Endodermal cell (in vitro differentiated cells): ENCODE measurements at regions not wholly inside any gene's neighbourhood (a gene's known extent, or its start where the extent isn't known, plus 50 kb on each side); places are given as distances from the start of the nearest gene placed in this dataset.

Source experiments
- DNase-seq: peaks from one replicate; pipeline ENCODE4 v3.0.0-alpha.2; 2017
- H3K27ac ChIP-seq: 2 replicates; pipeline ENCODE4 v1.5.1; 2013; ENCODE audit warnings: mild to moderate bottlenecking, low read depth, low read length, moderate library complexity
- H3K27me3 ChIP-seq: 2 replicates; pipeline ENCODE4 v1.6.1; 2013; ENCODE audit warnings: mild to moderate bottlenecking, low read length, moderate library complexity; ENCODE audit not compliant: insufficient read depth, control insufficient read depth, poor library complexity, severe bottlenecking
- H3K36me3 ChIP-seq: 2 replicates; pipeline ENCODE4 v1.7.0; 2013; ENCODE audit warnings: mild to moderate bottlenecking, low read length, moderate library complexity; ENCODE audit not compliant: control insufficient read depth, insufficient read depth
- H3K4me1 ChIP-seq: one replicate; pipeline ENCODE4 v1.7.0; 2013; ENCODE audit warnings: low read length; ENCODE audit not compliant: control insufficient read depth, insufficient read depth
- H3K4me3 ChIP-seq: 2 replicates; pipeline ENCODE4 v1.5.1; 2013; ENCODE audit warnings: mild to moderate bottlenecking, low read length, moderate library complexity
- H3K9ac ChIP-seq: 2 replicates; pipeline ENCODE4 v1.6.1; 2013; ENCODE audit warnings: mild to moderate bottlenecking, low read length, moderate library complexity; ENCODE audit not compliant: poor library complexity, severe bottlenecking; ENCODE audit errors: extremely low read depth
- H3K9me3 ChIP-seq: 2 replicates; pipeline ENCODE4 v1.6.1; 2013; ENCODE audit warnings: mild to moderate bottlenecking, low read length, moderate library complexity; ENCODE audit not compliant: control insufficient read depth
- H3K27ac Mint-ChIP-seq: 2 replicates; pipeline ENCODE4 v1.8.0; 2020; ENCODE audit warnings: mixed read lengths
- H3K27me3 Mint-ChIP-seq: 2 replicates; pipeline ENCODE4 v1.8.0; 2021; ENCODE audit warnings: mild to moderate bottlenecking, mixed read lengths; ENCODE audit not compliant: insufficient read depth
- H3K36me3 Mint-ChIP-seq: 2 replicates; pipeline ENCODE4 v1.8.0; 2020; ENCODE audit warnings: low read depth, mixed read lengths
- H3K4me1 Mint-ChIP-seq: 2 replicates; pipeline ENCODE4 v1.8.0; 2020; ENCODE audit warnings: mixed read lengths
- H3K4me3 Mint-ChIP-seq: 2 replicates; pipeline ENCODE4 v1.8.0; 2020; ENCODE audit warnings: mild to moderate bottlenecking, moderate library complexity, mixed read lengths
- H3K9me3 Mint-ChIP-seq: 2 replicates; pipeline ENCODE4 v1.8.0; 2020; ENCODE audit warnings: mild to moderate bottlenecking, mixed read lengths
- WGBS, 2 experiments: methylation state at CpG; one replicate each; pipeline versions ENCODE4 v1.1.5 to v1.1.7; 2013; ENCODE audit warnings: missing lambda C conversion rate in 2 of 2, mixed read lengths in 1 of 2; ENCODE audit not compliant: insufficient coverage in 1 of 2, insufficient read length in 1 of 2; 5-methylcytosine and 5-hydroxymethylcytosine counted together
- TF ChIP-seq, protein P1 (sequence below): fragments of 200-600 bp; sonication (generic); conservative IDR thresholded peaks from 2 replicates; pipeline ENCODE4 v1.5.0; 2021; ENCODE audit warnings: antibody characterized with exemption, mild to moderate bottlenecking

GRCh38 chr2:42917425-42917927 lies 125.1 kb upstream of the HAAO start:
- Mint-ChIP-seq H3K9me3 (peaks cover 2% of the 10 kb centered on the region), H3K27me3 (peaks cover 3% of the 10 kb centered on the region), H3K36me3 (no peaks in the 10 kb centered on the region), H3K27ac (no peak overlapping the region), H3K4me1 (peaks cover 29% of the 10 kb centered on the region), H3K4me3 (no peak overlapping the region)
- no peak overlapping the region for H3K4me3 ChIP-seq
- TF ChIP-seq, protein P1, sequence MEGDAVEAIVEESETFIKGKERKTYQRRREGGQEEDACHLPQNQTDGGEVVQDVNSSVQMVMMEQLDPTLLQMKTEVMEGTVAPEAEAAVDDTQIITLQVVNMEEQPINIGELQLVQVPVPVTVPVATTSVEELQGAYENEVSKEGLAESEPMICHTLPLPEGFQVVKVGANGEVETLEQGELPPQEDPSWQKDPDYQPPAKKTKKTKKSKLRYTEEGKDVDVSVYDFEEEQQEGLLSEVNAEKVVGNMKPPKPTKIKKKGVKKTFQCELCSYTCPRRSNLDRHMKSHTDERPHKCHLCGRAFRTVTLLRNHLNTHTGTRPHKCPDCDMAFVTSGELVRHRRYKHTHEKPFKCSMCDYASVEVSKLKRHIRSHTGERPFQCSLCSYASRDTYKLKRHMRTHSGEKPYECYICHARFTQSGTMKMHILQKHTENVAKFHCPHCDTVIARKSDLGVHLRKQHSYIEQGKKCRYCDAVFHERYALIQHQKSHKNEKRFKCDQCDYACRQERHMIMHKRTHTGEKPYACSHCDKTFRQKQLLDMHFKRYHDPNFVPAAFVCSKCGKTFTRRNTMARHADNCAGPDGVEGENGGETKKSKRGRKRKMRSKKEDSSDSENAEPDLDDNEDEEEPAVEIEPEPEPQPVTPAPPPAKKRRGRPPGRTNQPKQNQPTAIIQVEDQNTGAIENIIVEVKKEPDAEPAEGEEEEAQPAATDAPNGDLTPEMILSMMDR: no peak
- H3K36me3 ChIP-seq: no peaks in the 10 kb centered on the region
- no peak for DNase-seq
- H3K9ac ChIP-seq: no peak overlapping the region
- no peak overlapping the region for H3K27ac ChIP-seq
- 93 to 95% methylated on average over 8 to 10 of the region's 10 CpGs for WGBS, 2 experiments
- H3K27me3 ChIP-seq: no peaks in the 10 kb centered on the region
- no peaks in the 10 kb centered on the region for H3K9me3 ChIP-seq
- H3K4me1 ChIP-seq: peaks cover 8% of the 10 kb centered on the region

GRCh38 chr2:42916324-42916723 lies 123.9 kb upstream of the HAAO start:
- 89 to 100% methylated on average over 3 to 7 of the region's 7 CpGs for WGBS, 2 experiments
- TF ChIP-seq, protein P1: no peak
- no peak overlapping the region for H3K27ac Mint-ChIP-seq
- H3K4me1 Mint-ChIP-seq: peaks cover 24% of the 10 kb centered on the region
- peaks cover 3% of the 10 kb centered on the region for H3K27me3 Mint-ChIP-seq
- H3K27ac ChIP-seq: no peak overlapping the region
- no peaks in the 10 kb centered on the region for H3K9me3 ChIP-seq
- H3K27me3 ChIP-seq: no peaks in the 10 kb centered on the region
- no peaks in the 10 kb centered on the region for H3K36me3 ChIP-seq
- peaks cover 8% of the 10 kb centered on the region for H3K4me1 ChIP-seq
- peaks cover 2% of the 10 kb centered on the region for H3K9me3 Mint-ChIP-seq
- no peak overlapping the region for H3K9ac ChIP-seq
- H3K4me3 ChIP-seq: no peak overlapping the region
- no peaks in the 10 kb centered on the region for H3K36me3 Mint-ChIP-seq
- no peak overlapping the region for H3K4me3 Mint-ChIP-seq
- DNase-seq: no peak

- peaks cover 8% of the 10 kb centered on the region for H3K4me1 ChIP-seq
- Mint-ChIP-seq H3K36me3 (no peaks in the 10 kb centered on the region), H3K27me3 (peaks cover 3% of the 10 kb centered on the region), H3K9me3 (peaks cover 2% of the 10 kb centered on the region), H3K4me3 (no peak overlapping the region), H3K27ac (no peak overlapping the region), H3K4me1 (peaks cover 26% of the 10 kb centered on the region)
- TF ChIP-seq, protein P1: no peak
- H3K27ac ChIP-seq: no peak overlapping the region
- H3K9me3 ChIP-seq: no peaks in the 10 kb centered on the region
- WGBS, 2 experiments: 91 to 100% methylated on average over 1 of the region's 1 CpG
- no peak overlapping the region for H3K4me3 ChIP-seq
- no peaks in the 10 kb centered on the region for H3K36me3 ChIP-seq
- DNase-seq: no peak
- H3K9ac ChIP-seq: no peak overlapping the region
- H3K27me3 ChIP-seq: no peaks in the 10 kb centered on the region
Observed at GRCh38 chr2:42914860-42915259, 122.5 kb upstream of the HAAO start.
